Astrocyte (in vitro differentiated cells and primary cell): ENCODE measurements at regions not wholly inside any gene's neighbourhood (a gene's known extent, or its start where the extent isn't known, plus 50 kb on each side); places are given as distances from the start of the nearest gene placed in this dataset.

ENCODE experiments used
- EZH2 ChIP-seq: IDR thresholded peaks from 2 replicates; pipeline ENCODE4 v1.6.1; 2012; ENCODE audit warnings: mild to moderate bottlenecking, low read length, inconsistent platforms; ENCODE audit not compliant: insufficient read depth
- TF ChIP-seq, protein P1 (sequence below): IDR thresholded peaks from 2 replicates; pipeline ENCODE4 v1.5.1; 2011; ENCODE audit warnings: low read depth, mild to moderate bottlenecking, inconsistent platforms, low read length, moderate library complexity; ENCODE audit not compliant: insufficient read depth

DNA sequence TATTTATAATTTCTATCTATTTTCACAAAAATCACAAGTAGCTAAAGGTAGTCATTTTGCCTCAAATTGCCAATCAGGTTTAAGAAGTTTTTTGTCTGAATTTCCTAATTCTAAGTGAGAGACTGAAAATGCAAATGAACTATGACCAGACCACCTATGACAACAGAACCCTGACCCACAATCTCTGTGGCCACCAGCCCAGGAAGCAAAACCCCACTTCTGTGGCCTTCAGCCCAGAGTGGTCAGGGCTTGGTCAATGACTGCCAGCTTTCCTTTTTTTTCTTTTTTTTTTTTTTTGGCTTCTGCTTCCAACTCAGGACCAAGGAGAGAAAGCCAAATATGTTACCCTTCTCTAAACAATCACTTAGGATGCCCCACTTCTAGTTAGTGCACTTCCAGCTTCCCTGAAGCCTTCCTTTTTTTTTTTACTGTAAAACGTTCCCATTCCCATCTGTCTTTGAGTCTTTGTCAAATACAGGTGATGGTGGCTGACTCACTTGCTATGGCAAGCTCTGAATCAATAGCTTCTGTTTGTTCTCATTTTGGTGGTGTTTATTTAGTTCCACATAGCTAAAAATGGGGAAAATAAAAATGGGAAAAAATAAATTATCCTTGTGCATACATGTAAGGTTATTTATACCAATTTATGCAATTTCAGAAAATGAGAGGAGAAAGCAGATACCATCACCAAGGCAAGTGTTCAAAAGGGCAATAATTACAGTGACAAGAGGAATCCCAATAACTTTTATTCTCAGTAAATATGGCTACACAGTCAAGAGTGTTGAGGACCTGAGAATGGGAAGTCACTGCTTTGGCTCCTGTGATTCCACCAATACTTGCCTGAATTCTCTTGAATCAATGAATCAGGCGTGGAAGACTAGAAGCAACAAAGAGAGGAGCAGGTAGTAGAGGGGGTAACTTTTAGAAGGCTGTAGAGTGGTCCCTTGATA is 170.3 kb upstream of the PDE7B start:
- TF ChIP-seq, protein P1, sequence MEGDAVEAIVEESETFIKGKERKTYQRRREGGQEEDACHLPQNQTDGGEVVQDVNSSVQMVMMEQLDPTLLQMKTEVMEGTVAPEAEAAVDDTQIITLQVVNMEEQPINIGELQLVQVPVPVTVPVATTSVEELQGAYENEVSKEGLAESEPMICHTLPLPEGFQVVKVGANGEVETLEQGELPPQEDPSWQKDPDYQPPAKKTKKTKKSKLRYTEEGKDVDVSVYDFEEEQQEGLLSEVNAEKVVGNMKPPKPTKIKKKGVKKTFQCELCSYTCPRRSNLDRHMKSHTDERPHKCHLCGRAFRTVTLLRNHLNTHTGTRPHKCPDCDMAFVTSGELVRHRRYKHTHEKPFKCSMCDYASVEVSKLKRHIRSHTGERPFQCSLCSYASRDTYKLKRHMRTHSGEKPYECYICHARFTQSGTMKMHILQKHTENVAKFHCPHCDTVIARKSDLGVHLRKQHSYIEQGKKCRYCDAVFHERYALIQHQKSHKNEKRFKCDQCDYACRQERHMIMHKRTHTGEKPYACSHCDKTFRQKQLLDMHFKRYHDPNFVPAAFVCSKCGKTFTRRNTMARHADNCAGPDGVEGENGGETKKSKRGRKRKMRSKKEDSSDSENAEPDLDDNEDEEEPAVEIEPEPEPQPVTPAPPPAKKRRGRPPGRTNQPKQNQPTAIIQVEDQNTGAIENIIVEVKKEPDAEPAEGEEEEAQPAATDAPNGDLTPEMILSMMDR = no peak
- no peak for TF ChIP-seq EZH2
